ENCODE measurements at regions not wholly inside any gene's neighbourhood (a gene's known extent, or its start where the extent isn't known, plus 50 kb on each side); places are given as distances from the start of the nearest gene placed in this dataset.

GRCh38 chr1:224486801-224487583 is 52.4 kb upstream of the WDR26 start:
- Histone ChIP-seq H3K4me3 (no peak overlapping the region), H3K9me3 (no peaks in the 10 kb centered on the region), H3K4me1 (no peaks in the 10 kb centered on the region), H3K36me3 (ENCODE audit: low read depth, missing control alignments) (no peaks in the 10 kb centered on the region), H3K27ac (no peak overlapping the region), H3K27me3 (no peaks in the 10 kb centered on the region)
- DNase-seq: no peak
- intact Hi-C loops (cut with DNase I; ENCODE audit: low total_unique reads): no loop called here
- TF ChIP-seq CTCF (IDR thresholded peaks at IDR 0.05) (no peak), POLR2A (IDR thresholded peaks at IDR 0.05) (no peak)
- 72 to 86% methylated on average over 6 of the region's 6 CpGs for WGBS, 2 donors

- WGBS, 2 donors: 91 to 100% methylated on average over 2 of the region's 2 CpGs
- DNase-seq: no peak
- TF ChIP-seq POLR2A (IDR thresholded peaks at IDR 0.05) (no peak), CTCF (IDR thresholded peaks at IDR 0.05) (no peak)
- Histone ChIP-seq H3K4me3 (no peak overlapping the region), H3K36me3 (ENCODE audit: low read depth, missing control alignments) (no peaks in the 10 kb centered on the region), H3K27me3 (no peaks in the 10 kb centered on the region), H3K9me3 (no peaks in the 10 kb centered on the region), H3K4me1 (no peaks in the 10 kb centered on the region), H3K27ac (no peak overlapping the region)
- intact Hi-C loops (cut with DNase I; ENCODE audit: low total_unique reads): no loop called here
Observed at GRCh38 chr1:224488806-224489499, 54.4 kb upstream of the WDR26 start.

DNA sequence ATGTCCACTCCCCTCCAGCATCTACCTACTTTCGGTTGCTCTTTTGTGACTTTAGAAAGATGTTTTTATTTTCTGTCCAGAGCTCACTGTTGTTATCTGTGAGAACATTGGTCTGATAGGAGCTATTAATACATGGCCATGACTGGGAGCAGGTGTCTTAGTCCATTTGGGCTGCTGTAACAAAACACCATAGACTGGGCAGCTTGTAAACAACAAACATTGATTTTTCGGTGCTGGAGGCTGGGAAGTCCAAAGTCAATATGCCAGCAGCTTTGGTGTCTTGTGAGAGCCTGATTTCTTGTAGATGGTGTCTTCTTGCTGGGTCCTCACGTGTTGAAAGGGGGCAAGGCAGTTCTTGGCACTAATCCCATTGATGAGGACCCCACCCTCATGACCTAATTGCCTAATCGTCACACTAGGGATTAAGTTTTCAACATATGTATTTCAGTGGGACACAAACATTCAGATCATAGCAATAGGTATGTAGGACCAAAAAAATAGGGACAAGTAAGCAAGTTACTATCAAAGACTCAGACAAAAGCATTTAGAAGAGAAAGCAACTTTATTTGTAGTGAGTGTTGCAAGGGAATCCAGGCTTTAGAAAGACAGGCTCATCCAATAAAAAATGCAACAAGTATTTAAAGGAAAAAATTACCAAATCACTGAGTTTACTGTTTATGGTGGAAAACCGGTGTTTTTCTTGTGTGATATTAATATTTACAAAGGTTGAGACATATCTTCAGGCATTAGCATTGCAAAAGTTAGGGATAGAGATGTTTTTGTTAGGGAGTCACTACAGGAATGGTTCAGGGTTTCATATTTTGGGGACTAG is 55.2 kb upstream of the WDR26 start:
- Histone ChIP-seq H3K4me1 (peaks cover 6% of the 10 kb centered on the region), H3K4me3 (no peak overlapping the region), H3K27me3 (no peaks in the 10 kb centered on the region), H3K36me3 (ENCODE audit: low read depth, missing control alignments) (no peaks in the 10 kb centered on the region), H3K27ac (no peak overlapping the region), H3K9me3 (no peaks in the 10 kb centered on the region)
- 73 to 74% methylated on average over 5 of the region's 5 CpGs for WGBS, 2 donors
- TF ChIP-seq CTCF (IDR thresholded peaks at IDR 0.05) (no peak), POLR2A (IDR thresholded peaks at IDR 0.05) (no peak)
- no peak for DNase-seq
- intact Hi-C loops (cut with DNase I; ENCODE audit: low total_unique reads): no loop called here

GRCh38 chr1:224490549-224491537 is 56.2 kb upstream of the WDR26 start:
- Histone ChIP-seq H3K27ac (no peak overlapping the region), H3K4me1 (peaks cover 10% of the 10 kb centered on the region), H3K4me3 (no peak overlapping the region), H3K9me3 (no peaks in the 10 kb centered on the region), H3K27me3 (no peaks in the 10 kb centered on the region), H3K36me3 (ENCODE audit: low read depth, missing control alignments) (no peaks in the 10 kb centered on the region)
- 83 to 89% methylated on average over 7 of the region's 7 CpGs for WGBS, 2 donors
- intact Hi-C loops (cut with DNase I; ENCODE audit: low total_unique reads): no loop called here
- TF ChIP-seq CTCF (IDR thresholded peaks at IDR 0.05): no peak
- TF ChIP-seq POLR2A (IDR thresholded peaks at IDR 0.05): no peak
- DNase-seq: no peak
